Type B pancreatic cell (in vitro differentiated cells): ENCODE measurements at regions not wholly inside any gene's neighbourhood (a gene's known extent, or its start where the extent isn't known, plus 50 kb on each side); places are given as distances from the start of the nearest gene placed in this dataset.
A peak's percentile ranks its signal among the peaks of the same experiment; 100 is the strongest.
"Not testable (repeated sequence)": the region's sequence is repeated elsewhere in the genome, so short reads cannot be mapped to it uniquely, and the experiment has no call there.

ENCODE experiments used
- DNase-seq: peaks from one replicate; pipeline ENCODE4 v3.0.0; 2021; ENCODE audit warnings: mixed read lengths; ENCODE audit not compliant: unreplicated experiment; ENCODE audit errors: extremely low spot score
- H3K27ac Mint-ChIP-seq: 2 replicates; pipeline ENCODE4 v1.8.0; 2021; ENCODE audit warnings: mild to moderate bottlenecking, mixed read lengths
- H3K27me3 Mint-ChIP-seq: 2 replicates; pipeline ENCODE4 v1.8.0; 2021; ENCODE audit warnings: mixed read lengths
- H3K36me3 Mint-ChIP-seq: 2 replicates; pipeline ENCODE4 v1.8.0; 2021; ENCODE audit warnings: mixed read lengths
- H3K4me1 Mint-ChIP-seq: one replicate; pipeline ENCODE4 v1.8.0; 2021; ENCODE audit warnings: mixed read lengths; ENCODE audit not compliant: unreplicated experiment
- H3K4me3 Mint-ChIP-seq: 2 replicates; pipeline ENCODE4 v1.8.0; 2021; ENCODE audit warnings: mild to moderate bottlenecking, mixed read lengths
- H3K9me3 Mint-ChIP-seq: 2 replicates; pipeline ENCODE4 v1.8.0; 2021; ENCODE audit warnings: mixed read lengths
- TF ChIP-seq, protein P1 (sequence below): fragments of 200-600 bp; sonication (generic); conservative IDR thresholded peaks from 2 replicates; pipeline ENCODE4 v1.5.0; 2021; ENCODE audit warnings: antibody characterized with exemption, mild to moderate bottlenecking

DNA sequence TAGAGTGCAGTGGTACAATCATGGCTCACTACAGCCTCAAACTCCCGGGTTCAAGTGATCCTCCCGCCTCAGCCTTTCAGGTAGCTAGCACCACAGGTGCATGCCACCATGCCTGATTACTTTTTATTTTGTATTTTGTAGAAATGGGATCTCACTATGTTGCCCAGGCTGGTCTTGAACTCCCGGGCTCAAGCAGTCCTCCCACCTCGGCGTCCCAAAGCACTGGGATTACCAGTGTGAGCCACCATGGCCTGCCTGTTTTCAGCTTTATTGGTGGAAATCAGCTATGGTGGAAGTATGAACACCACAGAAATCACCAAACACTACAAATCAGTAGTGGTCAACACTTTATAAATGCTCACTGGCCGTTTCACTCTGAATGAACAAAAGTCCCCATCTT is 299.9 kb upstream of the LYZL1 start:
- TF ChIP-seq, protein P1, sequence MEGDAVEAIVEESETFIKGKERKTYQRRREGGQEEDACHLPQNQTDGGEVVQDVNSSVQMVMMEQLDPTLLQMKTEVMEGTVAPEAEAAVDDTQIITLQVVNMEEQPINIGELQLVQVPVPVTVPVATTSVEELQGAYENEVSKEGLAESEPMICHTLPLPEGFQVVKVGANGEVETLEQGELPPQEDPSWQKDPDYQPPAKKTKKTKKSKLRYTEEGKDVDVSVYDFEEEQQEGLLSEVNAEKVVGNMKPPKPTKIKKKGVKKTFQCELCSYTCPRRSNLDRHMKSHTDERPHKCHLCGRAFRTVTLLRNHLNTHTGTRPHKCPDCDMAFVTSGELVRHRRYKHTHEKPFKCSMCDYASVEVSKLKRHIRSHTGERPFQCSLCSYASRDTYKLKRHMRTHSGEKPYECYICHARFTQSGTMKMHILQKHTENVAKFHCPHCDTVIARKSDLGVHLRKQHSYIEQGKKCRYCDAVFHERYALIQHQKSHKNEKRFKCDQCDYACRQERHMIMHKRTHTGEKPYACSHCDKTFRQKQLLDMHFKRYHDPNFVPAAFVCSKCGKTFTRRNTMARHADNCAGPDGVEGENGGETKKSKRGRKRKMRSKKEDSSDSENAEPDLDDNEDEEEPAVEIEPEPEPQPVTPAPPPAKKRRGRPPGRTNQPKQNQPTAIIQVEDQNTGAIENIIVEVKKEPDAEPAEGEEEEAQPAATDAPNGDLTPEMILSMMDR, result no peak
- no peaks in the 10 kb centered on the region for H3K27me3 Mint-ChIP-seq
- peaks cover 5% of the 10 kb centered on the region for H3K9me3 Mint-ChIP-seq
- H3K36me3 Mint-ChIP-seq, result no peaks in the 10 kb centered on the region
- peaks cover 26% of the 10 kb centered on the region for H3K4me1 Mint-ChIP-seq
- DNase-seq, result no peak
- no peak overlapping the region for H3K4me3 Mint-ChIP-seq
- H3K27ac Mint-ChIP-seq, result no peak overlapping the region

DNA sequence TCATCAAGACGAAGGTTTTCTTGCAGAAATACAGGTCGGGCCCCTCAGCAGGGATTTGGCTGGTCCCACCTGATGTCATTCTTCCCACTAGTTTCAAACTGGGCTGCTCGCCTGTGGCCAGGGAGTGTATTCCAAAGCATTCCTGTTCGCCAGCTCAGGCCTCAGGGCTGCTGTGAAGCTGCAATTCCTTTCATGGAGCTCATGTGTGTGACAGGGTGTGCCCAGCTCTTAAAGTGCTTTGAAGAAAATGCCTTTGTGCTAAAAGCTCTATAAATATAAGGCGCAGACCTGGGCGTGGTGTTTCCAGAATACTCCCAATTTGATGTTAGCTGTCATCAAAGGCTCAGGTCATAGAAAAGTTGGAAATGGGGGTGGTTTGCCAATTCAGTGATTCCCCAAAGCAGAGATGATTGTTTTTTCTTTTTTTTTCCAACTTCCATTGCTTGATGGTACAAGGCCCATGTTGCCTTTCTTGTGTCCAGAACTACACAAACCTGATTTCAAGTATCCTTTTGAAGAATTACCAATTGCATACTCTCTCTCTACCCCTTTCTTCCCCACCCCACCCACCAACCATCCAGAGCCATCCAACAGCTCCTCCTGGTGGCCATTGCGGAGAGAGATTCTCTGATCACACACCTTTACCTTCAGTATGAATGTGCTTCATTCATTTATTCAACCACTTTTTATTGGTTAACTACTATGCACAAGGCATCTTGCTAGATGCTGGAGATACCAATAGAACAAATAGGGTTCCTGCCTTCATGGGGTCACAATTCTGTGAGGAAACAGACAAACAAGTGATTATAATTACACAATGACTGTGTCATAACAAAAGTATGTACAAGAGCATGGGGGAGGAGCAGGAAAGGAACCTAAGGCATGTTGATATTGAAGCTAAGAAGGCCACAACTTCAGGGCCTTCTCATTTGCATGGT is 297.3 kb upstream of the LYZL1 start:
- H3K27me3 Mint-ChIP-seq, result no peaks in the 10 kb centered on the region
- H3K36me3 Mint-ChIP-seq, result no peaks in the 10 kb centered on the region
- TF ChIP-seq, protein P1, result peak; percentile 82
- H3K4me3 Mint-ChIP-seq, result peak overlapping the region; percentile 52
- H3K27ac Mint-ChIP-seq, result peak overlapping the region; percentile 94
- DNase-seq, result no peak
- peaks cover 8% of the 10 kb centered on the region for H3K9me3 Mint-ChIP-seq
- peaks cover 14% of the 10 kb centered on the region for H3K4me1 Mint-ChIP-seq

DNA sequence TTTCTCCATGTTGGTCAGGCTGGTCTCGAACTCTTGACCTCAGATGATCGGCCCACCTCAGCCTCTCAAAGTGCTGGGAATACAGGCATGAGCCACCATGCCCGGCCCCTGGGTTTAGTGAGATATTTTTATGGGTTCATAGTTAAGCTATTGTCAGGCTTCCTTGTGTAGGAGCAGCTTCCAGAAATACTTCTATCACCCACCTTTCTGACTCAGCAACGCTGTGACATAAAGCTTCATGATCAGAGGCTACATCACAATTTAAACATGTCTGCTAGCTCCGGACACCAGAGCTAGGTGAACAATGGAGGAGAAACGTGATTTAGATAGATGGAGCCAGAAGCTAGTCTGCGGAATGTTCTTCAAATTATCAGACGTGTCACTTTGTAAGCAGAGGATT is 295.8 kb upstream of the LYZL1 start:
- H3K36me3 Mint-ChIP-seq, result no peaks in the 10 kb centered on the region
- H3K27me3 Mint-ChIP-seq, result no peaks in the 10 kb centered on the region
- DNase-seq, result no peak
- no peak overlapping the region for H3K4me3 Mint-ChIP-seq
- no peak overlapping the region for H3K27ac Mint-ChIP-seq
- TF ChIP-seq, protein P1, result no peak
- peaks cover 8% of the 10 kb centered on the region for H3K9me3 Mint-ChIP-seq
- H3K4me1 Mint-ChIP-seq, result peaks cover 23% of the 10 kb centered on the region

DNA sequence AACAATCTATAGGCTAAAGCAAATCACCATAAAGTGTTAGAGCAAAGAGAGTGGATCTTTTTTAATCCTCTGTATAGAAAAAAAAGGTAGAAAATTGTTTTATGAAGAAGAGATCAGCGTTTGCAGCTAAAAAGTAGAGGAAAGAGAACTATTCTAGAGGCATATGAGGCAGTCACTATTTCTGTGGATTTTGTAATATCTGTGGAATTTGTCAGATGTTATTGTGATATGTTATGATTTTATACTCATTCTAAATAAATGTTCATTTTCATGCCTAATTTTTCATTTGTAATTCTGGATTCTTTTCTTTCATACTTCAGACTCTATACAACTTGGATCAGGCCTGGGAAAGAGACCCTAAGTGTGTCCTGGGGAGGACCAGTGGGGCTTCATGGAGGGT is 295.0 kb upstream of the LYZL1 start:
- peaks cover 23% of the 10 kb centered on the region for H3K4me1 Mint-ChIP-seq
- no peak overlapping the region for H3K4me3 Mint-ChIP-seq
- H3K27me3 Mint-ChIP-seq, result no peaks in the 10 kb centered on the region

DNA sequence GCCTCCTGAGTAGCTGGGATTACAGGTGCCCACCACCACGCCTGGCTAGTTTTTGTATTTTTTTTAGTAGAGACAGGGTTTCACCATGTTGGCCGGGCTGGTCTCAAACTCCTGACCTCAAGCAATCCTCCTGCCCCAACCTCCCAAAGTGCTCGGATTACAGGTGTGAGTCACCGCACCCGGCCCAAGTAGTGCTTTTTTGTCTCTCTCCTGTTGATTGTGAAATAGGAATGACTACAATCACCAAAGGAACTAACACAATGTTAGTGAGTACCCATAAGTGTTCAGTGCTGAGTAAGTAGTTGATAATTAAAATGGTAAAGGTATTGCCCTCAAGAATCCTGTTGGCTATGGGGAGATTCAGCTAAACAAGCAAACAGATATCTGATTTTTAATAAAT is 294.1 kb upstream of the LYZL1 start:
- not testable (repeated sequence) for H3K36me3 Mint-ChIP-seq, H3K27ac Mint-ChIP-seq, H3K4me3 Mint-ChIP-seq, DNase-seq, H3K27me3 Mint-ChIP-seq
- H3K9me3 Mint-ChIP-seq, result peaks cover 12% of the 10 kb centered on the region
- peaks cover 28% of the 10 kb centered on the region for H3K4me1 Mint-ChIP-seq

More for the DNA sequence above, 295.0 kb upstream of the LYZL1 start:
- Mint-ChIP-seq H3K27ac (no peak overlapping the region), H3K9me3 (peaks cover 8% of the 10 kb centered on the region), H3K36me3 (no peaks in the 10 kb centered on the region)
- DNase-seq, result no peak
- TF ChIP-seq, protein P1, result no peak

DNA sequence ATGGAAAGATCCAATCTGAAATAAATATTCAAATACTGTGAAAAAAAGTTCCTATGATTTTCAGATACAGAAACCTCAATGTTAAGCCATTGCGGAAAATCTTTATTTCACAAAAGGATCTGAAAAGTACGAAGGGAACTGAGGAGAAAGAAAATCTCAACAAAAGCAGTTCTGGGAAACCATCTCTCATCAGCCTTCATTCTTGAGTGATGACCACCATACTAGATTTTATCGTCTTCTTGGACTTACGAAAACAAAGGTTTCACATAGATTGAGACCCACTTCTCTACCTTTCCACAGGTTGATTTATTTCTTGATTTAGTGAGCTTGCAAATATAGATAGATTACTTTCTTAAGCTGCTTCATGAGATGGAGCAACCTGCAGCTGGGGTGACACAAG is 293.4 kb upstream of the LYZL1 start:
- peaks cover 4% of the 10 kb centered on the region for H3K36me3 Mint-ChIP-seq
- H3K27ac Mint-ChIP-seq, result no peak overlapping the region
- no peaks in the 10 kb centered on the region for H3K27me3 Mint-ChIP-seq
- H3K4me1 Mint-ChIP-seq, result peaks cover 25% of the 10 kb centered on the region
- H3K4me3 Mint-ChIP-seq, result no peak overlapping the region
- H3K9me3 Mint-ChIP-seq, result peaks cover 16% of the 10 kb centered on the region
- DNase-seq, result no peak
- TF ChIP-seq, protein P1, result no peak
